ENCODE measurements at regions not wholly inside any gene's neighbourhood (a gene's known extent, or its start where the extent isn't known, plus 50 kb on each side); places are given as distances from the start of the nearest gene placed in this dataset.

DNA sequence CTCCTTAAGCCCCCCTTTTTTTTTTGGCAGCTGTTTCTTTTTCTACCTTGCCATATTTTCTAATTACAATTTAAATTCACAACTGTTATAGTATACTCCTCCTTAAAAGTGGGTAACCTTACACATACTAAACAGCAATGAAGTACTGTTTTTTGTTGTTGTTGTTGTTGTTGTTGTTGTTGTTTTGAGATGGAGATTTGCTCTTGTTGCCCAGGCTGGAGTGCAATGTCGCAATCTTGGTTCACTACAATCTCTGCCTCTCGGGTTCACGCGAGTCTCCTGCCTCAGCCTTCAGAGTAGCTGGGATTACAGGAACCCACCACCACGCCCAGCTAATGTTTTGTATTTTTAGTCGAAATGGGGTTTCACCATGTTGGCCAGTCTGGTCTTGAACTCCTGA is 669.1 kb upstream of the CDH6 start:
- TF ChIP-seq, protein P1, sequence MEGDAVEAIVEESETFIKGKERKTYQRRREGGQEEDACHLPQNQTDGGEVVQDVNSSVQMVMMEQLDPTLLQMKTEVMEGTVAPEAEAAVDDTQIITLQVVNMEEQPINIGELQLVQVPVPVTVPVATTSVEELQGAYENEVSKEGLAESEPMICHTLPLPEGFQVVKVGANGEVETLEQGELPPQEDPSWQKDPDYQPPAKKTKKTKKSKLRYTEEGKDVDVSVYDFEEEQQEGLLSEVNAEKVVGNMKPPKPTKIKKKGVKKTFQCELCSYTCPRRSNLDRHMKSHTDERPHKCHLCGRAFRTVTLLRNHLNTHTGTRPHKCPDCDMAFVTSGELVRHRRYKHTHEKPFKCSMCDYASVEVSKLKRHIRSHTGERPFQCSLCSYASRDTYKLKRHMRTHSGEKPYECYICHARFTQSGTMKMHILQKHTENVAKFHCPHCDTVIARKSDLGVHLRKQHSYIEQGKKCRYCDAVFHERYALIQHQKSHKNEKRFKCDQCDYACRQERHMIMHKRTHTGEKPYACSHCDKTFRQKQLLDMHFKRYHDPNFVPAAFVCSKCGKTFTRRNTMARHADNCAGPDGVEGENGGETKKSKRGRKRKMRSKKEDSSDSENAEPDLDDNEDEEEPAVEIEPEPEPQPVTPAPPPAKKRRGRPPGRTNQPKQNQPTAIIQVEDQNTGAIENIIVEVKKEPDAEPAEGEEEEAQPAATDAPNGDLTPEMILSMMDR (conservative IDR thresholded peaks at IDR 0.05; ENCODE audit: low read length), result no peak
- no peak for TF ChIP-seq EZH2phosphoT487 (IDR thresholded peaks at IDR 0.05; ENCODE audit: borderline replicate concordance, low read depth, low read length)

Measured in OCI-LY7 (cell line).